ENCODE measurements at regions not wholly inside any gene's neighbourhood (a gene's known extent, or its start where the extent isn't known, plus 50 kb on each side); places are given as distances from the start of the nearest gene placed in this dataset.

DNA sequence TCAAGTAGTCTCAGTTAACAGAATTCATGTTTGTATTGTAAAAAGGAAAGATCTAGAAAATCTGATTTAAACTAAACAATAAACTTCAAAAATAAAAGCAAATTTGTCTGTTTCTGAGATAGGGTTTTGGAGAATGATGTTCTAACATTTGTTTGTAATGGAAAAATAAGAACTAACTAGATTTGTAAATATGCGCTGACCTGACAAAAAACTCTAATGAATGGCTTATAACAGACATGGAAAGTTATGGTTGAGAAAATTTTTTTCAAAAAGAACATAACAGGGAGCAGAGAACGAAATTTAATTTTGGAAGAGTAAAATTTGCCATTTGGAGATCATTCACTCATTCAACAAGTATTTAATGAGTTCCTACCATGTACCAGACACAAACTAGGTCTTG is 179.0 kb upstream of the TARS1 start:
- TF ChIP-seq POLR2AphosphoS5 (IDR thresholded peaks at IDR 0.05; ENCODE audit: low read depth, low read length) (no peak), RAD21 (IDR thresholded peaks at IDR 0.05; ENCODE audit: low read length) (no peak), EP300 (IDR thresholded peaks at IDR 0.05; ENCODE audit: borderline replicate concordance in 1 of 2, low read depth in 1 of 2, low read length in 1 of 2) (no peak), ELF1 (IDR thresholded peaks at IDR 0.05) (no peak)
- TF ChIP-seq, protein P1, sequence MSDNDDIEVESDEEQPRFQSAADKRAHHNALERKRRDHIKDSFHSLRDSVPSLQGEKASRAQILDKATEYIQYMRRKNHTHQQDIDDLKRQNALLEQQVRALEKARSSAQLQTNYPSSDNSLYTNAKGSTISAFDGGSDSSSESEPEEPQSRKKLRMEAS (IDR thresholded peaks at IDR 0.05; ENCODE audit: low read depth): no peak
- TF ChIP-seq, protein P2, sequence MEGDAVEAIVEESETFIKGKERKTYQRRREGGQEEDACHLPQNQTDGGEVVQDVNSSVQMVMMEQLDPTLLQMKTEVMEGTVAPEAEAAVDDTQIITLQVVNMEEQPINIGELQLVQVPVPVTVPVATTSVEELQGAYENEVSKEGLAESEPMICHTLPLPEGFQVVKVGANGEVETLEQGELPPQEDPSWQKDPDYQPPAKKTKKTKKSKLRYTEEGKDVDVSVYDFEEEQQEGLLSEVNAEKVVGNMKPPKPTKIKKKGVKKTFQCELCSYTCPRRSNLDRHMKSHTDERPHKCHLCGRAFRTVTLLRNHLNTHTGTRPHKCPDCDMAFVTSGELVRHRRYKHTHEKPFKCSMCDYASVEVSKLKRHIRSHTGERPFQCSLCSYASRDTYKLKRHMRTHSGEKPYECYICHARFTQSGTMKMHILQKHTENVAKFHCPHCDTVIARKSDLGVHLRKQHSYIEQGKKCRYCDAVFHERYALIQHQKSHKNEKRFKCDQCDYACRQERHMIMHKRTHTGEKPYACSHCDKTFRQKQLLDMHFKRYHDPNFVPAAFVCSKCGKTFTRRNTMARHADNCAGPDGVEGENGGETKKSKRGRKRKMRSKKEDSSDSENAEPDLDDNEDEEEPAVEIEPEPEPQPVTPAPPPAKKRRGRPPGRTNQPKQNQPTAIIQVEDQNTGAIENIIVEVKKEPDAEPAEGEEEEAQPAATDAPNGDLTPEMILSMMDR (IDR thresholded peaks at IDR 0.05): no peak
- TF ChIP-seq, protein P3, sequence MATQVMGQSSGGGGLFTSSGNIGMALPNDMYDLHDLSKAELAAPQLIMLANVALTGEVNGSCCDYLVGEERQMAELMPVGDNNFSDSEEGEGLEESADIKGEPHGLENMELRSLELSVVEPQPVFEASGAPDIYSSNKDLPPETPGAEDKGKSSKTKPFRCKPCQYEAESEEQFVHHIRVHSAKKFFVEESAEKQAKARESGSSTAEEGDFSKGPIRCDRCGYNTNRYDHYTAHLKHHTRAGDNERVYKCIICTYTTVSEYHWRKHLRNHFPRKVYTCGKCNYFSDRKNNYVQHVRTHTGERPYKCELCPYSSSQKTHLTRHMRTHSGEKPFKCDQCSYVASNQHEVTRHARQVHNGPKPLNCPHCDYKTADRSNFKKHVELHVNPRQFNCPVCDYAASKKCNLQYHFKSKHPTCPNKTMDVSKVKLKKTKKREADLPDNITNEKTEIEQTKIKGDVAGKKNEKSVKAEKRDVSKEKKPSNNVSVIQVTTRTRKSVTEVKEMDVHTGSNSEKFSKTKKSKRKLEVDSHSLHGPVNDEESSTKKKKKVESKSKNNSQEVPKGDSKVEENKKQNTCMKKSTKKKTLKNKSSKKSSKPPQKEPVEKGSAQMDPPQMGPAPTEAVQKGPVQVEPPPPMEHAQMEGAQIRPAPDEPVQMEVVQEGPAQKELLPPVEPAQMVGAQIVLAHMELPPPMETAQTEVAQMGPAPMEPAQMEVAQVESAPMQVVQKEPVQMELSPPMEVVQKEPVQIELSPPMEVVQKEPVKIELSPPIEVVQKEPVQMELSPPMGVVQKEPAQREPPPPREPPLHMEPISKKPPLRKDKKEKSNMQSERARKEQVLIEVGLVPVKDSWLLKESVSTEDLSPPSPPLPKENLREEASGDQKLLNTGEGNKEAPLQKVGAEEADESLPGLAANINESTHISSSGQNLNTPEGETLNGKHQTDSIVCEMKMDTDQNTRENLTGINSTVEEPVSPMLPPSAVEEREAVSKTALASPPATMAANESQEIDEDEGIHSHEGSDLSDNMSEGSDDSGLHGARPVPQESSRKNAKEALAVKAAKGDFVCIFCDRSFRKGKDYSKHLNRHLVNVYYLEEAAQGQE (IDR thresholded peaks at IDR 0.05; ENCODE audit: low read depth, low read length): no peak
